ENCODE measurements at regions not wholly inside any gene's neighbourhood (a gene's known extent, or its start where the extent isn't known, plus 50 kb on each side); places are given as distances from the start of the nearest gene placed in this dataset.
"Not testable (repeated sequence)": the region's sequence is repeated elsewhere in the genome, so short reads cannot be mapped to it uniquely, and the experiment has no call there.

DNA sequence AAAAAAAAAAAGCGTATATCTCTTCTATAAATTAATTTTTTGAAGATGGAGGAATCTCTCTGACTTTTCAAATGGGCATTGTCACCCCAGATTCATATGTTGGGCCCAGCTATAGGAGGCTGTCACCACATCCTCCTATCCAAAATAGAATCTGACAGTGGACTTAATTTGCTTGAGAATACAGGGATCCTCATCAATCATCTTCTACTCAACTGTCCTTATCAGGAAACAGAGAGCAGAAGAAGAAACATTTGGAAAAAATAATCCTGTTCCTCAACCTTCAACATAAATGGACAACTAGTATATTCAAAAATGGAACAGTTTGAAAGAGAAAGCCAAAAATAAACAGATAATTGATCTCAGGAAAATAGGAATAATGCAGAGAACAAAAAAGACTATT lies 725.4 kb upstream of the INTU start:
- ChIA-PET CTCF (no interaction called here), POLR2A (no interaction called here)

DNA sequence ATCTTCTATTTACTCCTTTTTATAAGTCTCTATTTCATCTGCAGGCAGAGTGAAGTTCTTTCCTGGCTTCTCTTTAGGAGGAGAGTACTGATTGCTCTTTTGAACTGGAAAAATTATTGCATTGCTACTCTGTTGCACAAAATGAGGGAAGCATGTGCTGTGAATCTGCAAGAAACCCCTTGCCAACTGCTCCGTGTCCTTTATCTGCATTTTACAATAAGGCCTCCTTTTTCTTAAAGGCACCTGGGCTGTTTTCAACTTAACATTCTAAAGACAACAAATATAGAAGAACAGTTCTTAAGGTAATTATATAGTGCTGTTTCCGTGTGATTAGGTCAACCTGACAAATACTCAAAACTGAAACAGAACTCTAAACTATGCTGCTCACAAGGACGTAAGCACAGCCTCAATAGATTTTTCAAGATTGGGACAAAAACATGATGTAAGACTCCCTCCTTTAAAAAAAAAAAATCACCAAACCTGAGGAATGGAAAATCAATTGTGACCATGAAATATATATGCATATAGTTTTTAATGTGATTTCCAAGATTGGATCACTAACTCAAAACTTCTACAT lies 716.6 kb upstream of the INTU start:
- ChIA-PET POLR2A (no interaction called here), CTCF (no interaction called here)

DNA sequence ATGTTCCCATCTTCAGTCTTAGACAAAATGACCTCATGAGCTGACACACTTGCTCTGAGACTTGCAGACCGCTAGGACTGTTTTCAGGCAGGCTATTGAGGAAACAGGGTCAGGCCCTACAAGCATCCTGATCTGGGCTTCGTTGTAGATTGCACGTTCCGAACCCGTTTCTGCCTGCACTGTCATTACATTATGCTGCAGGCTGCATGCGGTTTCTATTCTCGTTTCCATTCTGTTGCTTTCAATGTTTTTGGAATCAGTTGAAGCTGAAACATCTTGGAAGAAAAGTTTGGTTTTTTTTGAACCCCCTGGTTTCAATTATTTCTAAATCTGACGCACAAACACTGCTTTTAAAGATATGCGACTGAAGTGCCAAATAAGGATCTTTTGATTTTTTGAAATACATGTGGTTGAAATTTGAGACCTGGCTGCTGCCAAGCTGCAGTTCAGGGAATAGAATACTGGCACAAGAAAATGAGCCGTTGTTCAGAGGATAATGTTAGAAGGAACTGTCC lies 716.1 kb upstream of the INTU start:
- POLR2A ChIA-PET = no interaction called here

DNA sequence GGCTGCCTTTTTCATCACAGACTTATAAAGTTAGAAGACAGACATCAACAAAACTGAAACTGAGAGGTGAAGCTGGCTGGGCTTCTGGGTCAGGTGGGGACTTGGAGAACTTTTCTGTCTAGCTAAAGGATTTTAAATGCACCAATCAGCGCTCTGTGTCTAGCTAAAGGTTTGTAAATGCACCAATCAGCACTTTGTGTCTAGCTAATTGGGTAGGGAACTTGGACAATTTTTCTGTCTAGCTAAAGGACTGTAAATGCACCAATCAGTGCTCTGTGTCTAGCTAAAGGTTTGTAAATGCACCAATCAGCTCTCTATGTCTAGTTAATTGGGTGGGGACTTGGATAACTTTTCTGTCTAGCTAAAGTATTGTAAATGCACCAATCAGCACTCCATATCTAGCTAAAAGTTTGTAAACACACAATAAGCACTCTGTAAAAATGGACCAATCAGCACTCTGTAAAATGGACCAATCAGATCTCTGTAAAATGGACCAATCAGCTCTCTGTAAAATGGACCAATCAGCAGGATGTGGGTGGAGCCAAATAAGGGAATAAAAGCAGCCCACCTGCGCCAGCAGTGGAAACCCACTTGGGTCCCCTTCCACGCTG lies 710.3 kb upstream of the INTU start:
- CTCF ChIA-PET, POLR2A ChIA-PET: not testable (repeated sequence)

More for the DNA sequence above, 716.1 kb upstream of the INTU start:
- CTCF ChIA-PET = no interaction called here

DNA sequence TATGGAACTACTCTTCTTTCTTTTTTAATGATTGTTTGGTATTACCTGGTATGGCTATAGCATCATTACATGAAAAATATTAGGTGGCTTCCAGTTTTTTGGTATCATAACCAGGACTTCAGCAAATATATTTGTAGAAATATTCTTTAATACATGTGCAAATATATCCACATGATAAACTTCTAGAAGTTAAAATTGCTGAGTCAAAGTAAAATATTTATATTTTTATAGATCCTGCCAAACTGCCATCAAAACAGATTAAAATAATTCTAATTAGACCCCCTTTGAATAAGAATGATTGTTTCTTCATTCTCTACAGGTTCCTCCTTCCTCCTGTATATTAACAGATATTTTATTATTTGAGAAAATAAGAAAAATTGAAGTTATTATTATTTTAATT lies 708.5 kb upstream of the INTU start:
- CTCF ChIA-PET = no interaction called here
- POLR2A ChIA-PET = no interaction called here

DNA sequence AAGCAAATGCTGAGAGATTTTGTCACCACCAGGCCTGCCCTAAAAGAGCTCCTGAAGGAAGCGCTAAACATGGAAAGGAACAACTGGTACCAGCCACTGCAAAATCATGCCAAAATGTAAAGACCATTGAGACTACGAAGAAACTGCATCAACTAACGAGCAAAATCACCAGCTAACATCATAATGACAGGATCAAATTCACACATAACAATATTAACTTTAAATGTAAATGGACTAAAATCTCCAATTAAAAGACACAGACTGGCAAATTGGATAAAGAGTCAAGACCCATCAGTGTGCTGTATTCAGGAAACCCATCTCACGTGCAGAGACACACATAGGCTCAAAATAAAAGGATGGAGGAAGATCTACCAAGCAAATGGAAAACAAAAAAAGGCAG lies 702.7 kb upstream of the INTU start:
- CTCF ChIA-PET, POLR2A ChIA-PET: not testable (repeated sequence)

DNA sequence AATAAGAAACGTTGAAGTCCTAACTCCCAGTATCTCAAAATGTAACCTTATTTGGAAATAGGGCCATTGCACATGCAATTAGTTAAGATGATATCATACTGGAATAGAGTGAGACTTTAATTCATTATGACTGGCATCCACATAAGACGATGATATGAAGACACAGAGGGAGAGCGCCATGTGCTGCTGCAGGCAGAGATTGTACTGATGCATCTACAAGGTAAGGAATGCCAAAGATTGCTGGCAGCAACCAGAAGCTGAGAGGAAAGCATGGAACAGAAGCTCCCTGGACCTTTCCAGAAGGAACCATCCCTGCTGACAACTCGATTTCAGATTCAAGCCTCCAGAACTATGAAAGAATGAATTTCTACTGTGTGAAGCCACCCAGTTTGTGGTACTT lies 697.0 kb upstream of the INTU start:
- CTCF ChIA-PET = no interaction called here
- POLR2A ChIA-PET = no interaction called here

DNA sequence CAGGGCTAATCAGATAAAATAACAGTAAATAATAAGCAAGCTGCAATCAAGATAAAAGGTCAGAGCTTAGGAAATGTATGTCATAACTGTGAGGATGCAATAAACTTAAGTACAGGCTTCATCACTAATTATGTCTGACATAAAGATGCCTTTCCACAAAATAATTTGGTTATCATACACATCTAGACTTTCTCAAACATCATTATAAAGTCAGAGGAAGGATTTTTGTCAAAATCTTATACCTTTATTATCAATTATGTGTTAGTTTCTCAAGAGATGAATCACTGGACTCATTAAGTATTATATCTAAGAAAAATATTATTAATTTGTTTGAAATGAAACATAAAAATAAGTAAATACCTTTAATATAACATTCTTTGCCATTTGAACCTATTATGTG lies 695.4 kb upstream of the INTU start:
- ChIA-PET CTCF (no interaction called here), POLR2A (no interaction called here)

DNA sequence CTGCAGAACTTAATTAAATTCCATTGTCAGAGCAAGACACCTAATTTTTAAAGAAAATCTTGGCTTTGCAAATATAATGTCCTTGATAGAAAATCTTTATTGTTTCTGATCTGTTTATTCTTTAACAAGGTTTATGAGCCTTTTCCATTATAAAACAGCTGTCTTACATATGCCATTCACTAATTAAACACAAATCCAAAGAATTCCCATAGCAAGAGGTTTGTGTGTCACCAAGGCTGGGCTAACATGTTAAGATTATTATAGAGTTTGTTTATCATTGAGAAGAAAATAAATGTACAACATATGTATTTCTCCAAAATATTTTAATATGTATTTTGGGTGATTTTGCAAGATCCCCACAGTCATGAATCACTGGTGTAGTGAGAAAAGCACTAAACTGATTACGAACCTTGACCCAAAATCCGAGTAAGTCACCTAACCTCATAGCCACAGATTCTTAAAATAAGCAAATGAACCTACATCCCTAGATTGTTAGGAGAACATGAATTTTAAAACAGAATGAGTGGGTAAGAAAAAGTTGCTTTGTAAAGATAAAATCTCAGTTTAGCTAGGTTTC lies 694.8 kb upstream of the INTU start:
- CTCF ChIA-PET = no interaction called here
- POLR2A ChIA-PET = no interaction called here

DNA sequence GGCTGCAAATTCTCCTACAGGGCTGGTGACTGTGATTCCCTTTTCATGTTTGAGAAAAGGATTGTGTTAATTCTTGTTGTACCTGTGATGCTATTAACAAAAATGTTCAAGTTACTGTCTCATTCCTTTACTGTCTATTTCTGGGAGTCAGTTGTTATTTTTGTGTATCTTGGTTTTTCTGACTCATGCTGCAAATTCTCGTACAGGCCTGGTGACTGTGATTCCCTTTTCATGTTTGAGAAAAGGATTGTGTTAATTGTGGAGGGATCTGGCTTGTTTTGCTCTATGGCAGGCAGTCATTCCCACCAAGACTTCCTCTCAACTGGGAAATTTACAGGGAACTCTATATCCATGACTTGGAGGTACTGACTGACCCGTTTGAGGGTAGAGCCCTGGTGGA lies 693.4 kb upstream of the INTU start:
- CTCF ChIA-PET = no interaction called here
- POLR2A ChIA-PET = no interaction called here

DNA sequence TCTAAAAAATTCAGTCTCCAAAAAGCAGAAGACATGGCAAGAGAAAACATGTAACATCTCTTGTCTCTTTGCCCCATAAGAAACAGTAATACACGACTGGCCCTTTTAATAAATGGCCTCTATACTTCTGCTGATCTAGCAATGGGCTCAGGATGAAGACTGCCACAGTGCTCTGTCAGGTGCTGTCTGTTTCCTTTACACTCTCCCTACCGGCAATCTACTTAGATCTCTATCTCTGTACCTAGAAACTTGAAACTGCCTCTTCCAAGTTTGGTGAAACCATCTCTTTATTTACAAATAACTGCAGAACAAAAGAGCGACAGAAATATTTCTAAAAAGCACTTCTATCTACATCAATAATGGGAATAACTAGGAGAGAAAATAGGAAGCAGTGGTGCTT lies 685.2 kb upstream of the INTU start:
- ChIA-PET CTCF (no interaction called here), POLR2A (no interaction called here)

DNA sequence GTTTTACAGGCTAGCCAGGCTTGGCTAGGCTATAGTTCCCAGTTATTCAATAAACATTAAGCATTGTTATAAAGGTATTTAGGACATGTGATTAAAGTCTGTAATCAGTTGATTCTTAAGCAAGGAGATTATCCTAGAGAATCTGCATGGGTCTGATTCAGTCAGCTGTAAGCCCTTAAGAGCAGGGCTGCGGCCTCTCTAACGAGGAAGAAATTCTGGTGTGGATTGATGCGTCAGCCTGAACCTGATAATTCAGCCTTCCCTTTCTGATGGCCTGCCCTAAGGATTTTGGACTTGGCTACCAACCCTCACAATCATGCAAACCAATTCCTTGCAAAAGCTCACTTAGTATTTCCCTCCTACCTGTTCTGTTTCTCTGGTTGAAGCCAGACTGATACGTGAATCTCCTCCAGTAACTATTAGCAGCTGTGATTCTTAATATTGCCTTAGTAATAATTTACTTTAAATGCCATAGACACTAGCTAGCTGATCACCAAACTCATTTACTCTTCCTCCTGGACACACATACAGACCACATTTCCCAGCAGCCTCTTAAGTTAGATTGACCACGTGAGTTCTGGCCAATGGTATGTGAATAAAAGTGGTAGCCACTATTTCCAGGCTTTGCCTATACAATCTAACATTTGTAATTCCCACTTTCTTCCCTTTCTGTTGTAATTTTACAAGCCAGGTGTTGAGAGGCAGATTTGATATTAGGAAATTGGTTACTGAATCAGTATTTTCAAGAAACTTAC lies 678.0 kb upstream of the INTU start:
- POLR2A ChIA-PET = no interaction called here
- CTCF ChIA-PET = no interaction called here

DNA sequence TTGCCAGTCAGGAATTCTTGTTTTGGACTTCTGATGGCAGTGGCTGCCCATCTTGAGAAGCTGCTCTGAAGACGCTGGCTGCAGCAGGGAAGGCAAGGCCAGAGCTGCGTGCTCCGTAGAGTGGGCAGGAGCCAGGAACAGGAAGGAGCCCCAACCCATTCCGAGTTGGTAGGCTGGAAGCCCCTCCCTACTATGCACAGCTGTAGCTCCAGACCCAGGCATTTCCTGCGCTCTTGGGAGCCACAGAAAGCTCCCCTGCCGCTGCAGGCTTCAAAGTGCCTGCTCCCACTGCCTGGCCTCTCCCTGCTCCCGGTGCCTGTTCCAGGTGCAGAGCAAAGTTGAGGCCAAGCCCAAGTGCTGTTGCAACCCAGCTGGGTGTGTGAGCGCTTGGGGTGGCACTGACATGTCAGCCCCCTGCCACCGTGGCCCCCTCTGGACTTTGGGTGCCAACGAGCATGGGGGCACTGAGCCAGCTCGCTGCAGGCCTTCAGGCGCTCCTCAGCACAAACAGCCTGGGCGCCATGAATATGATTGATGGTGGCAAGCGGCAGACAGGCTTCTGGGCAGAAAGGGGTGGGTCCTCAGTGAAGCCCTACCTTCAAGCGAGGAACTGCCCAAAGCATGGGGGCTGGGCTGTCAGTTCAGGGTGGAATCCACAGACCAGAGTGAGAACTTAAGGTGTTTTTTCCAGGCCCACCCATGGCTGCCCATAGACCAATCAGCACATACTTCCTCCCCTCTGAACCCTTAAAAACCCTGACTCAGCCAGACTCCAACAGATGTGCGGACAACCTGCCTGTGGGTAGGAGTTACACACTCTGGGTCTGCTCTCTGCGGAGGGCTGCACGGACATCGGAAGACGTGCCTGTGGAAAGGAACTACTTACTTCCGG lies 677.2 kb upstream of the INTU start:
- ChIA-PET CTCF (no interaction called here), POLR2A (no interaction called here)

DNA sequence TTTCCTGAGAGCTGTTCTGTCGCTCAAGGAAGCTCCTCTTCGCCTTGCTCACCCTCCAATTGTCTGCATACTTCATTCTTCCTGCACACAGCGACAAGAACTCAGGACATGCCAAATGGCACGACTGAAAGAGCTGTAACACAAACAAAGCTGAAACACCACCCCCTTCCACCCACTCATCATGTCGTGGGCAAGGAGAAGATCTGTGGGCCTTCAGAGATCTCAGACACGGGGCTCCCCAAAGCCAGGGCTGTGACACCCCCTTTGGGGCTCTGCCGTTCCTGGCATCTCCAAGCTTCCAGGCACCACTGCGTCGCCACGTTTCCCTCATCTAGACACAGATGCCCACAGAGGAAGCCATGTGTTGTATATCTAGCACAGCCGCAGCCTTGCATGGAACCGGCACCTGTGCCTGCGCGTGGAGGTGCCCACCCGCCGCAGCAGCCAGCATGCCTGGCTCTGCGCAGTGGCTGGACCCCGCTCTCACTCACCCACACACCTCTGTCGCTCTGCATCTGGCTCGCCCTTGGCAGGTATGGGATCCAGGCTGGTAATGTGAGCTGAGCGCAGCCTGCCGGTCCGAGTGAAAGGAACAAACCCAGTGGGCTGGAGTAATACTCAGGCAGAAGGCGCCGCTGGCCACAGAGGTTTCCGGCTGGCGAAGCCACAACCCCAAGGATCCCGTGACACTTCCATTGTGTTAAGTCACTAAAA lies 676.4 kb upstream of the INTU start:
- CTCF ChIA-PET = no interaction called here

DNA sequence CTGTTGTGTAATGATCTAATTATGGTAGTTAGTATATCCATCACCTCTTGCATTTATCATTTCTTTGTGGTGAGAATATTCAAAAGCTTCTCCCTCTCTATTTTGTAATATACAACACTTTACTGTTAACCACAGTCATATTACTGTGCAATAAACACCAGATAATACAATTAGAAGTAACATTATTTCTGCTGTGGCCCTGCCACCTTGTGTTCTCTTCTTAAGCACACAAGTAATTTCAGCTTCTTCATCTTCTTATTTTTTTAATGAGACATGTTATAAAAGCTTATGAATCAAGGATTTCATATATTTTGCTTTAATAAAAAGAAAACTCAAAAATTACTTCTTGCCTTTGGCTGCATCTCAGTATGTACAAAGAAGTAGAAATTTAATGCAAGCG lies 675.2 kb upstream of the INTU start:
- POLR2A ChIA-PET = no interaction called here

More for the DNA sequence above, 676.4 kb upstream of the INTU start:
- POLR2A ChIA-PET = no interaction called here

DNA sequence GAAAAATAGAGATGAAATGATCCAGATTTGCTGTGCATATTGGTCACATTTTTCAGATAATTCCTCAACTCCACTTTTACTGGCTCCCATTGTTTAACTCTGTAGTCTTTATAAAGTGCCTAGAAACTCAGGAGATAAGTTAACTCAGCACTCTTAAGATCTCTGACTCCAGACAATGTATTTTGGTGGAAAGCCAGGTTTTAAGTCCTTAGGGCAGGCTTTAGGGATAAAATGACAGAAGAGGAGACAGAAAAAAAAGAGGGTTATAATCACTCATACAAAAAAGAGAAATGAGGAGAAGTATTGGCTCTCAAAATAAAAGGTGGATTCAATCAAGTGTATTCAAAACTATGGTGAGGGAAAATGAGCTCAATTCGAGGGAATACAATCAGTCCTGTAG lies 674.8 kb upstream of the INTU start:
- CTCF ChIA-PET = no interaction called here
- POLR2A ChIA-PET = no interaction called here

More for the DNA sequence above, 675.2 kb upstream of the INTU start:
- CTCF ChIA-PET = no interaction called here

DNA sequence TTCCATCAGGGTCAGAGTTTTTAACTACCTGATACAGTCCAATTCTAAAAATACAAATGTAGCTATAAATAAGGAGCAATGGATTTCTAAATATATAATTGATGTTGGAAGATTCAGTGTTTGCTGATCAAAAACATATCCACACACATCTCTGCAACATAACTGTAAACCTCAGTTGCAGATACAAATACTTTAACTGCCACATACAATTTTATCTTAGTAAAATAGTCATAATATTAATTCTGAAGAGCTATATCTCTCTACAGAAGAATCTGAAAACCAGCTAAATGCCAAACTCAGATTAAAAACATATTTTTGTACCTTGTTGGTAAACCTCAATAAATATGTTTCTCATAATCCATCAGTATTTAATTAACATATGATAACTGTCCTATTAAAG lies 674.3 kb upstream of the INTU start:
- ChIA-PET CTCF (no interaction called here), POLR2A (no interaction called here)

DNA sequence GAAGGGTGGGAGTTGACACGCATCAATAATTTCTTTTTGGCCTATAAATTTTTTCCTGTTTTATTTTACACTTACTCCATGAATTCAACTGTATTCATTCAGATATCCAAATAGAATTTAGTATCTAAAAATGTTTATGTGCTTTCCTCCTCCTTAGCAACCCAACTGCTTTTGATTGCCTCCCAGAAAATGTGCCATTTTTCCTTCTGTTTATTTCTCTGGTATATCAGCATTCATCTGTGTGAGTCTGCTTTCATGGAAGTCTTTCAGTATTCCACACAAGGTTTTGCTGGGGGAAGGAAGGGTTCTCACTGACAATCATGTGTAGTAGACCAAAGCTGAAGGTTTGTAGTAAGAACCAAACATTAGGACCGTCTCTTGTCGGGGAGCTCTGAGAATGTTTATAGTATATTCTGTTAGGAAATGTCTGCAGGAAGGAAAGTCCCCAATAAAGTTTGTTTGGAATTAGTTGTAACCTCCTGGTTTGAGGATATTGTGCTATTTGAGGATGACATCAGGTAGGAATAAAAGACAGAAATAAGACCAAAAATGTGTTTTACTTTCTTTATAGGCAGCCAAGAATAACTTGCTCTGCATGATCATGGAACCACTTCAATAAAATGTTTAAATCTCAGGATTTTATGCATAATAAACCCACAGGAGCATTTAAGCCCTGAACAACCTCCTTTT lies 673.6 kb upstream of the INTU start:
- ChIA-PET CTCF (no interaction called here), POLR2A (no interaction called here)

DNA sequence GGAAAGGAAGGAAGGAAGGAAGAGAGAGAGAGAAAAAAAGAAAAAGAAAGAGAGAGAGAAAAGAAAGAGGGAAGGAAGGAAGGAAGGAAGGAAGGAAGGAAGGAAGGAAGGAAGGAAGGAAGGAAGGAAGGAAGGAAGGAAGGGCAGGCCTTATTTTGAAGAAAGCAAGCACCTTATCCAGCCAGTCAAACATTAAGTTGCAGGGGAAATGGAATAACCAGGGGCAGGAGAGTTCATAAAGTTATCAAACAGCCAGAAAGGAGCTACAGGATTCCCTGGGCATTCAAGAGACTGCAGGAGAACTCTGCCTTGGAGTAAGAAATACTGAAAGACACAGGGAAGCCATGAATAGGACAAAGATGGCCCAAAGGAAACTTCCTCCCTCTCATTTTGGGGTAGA lies 672.0 kb upstream of the INTU start:
- CTCF ChIA-PET = no interaction called here
- POLR2A ChIA-PET = no interaction called here

Data from activated CD8-positive, alpha-beta memory T cell treated with anti-CD3 and anti-CD28 coated beads for 36 hours (primary cell).